Neural cell (in vitro differentiated cells): ENCODE measurements at regions not wholly inside any gene's neighbourhood (a gene's known extent, or its start where the extent isn't known, plus 50 kb on each side); places are given as distances from the start of the nearest gene placed in this dataset.

Experiments used
- CTCF ChIP-seq: fragments of 450-650 bp; IDR thresholded peaks from 2 replicates; pipeline ENCODE4 v1.5.1; 2014; ENCODE audit warnings: antibody characterized with exemption, mild to moderate bottlenecking, moderate library complexity; ENCODE audit not compliant: poor library complexity, severe bottlenecking
- EP300 ChIP-seq: fragments of 450-650 bp; conservative IDR thresholded peaks from 2 replicates; pipeline ENCODE4 v1.6.1; 2014; ENCODE audit warnings: antibody characterized with exemption, mild to moderate bottlenecking, moderate library complexity; ENCODE audit not compliant: poor library complexity, severe bottlenecking
- EZH2 ChIP-seq: fragments of 200-600, 300-800 bp; shearing (Covaris generic), sonication (generic); IDR thresholded peaks from 2 replicates; pipeline ENCODE4 v1.6.1; 2014; ENCODE audit warnings: antibody characterized with exemption, low read length, borderline replicate concordance, mild to moderate bottlenecking; ENCODE audit not compliant: insufficient read depth, poor library complexity, severe bottlenecking
- POLR2AphosphoS5 ChIP-seq: IDR thresholded peaks from 2 replicates; pipeline ENCODE4 v1.6.1; 2012
- REST ChIP-seq: IDR thresholded peaks from 2 replicates; pipeline ENCODE4 v1.6.1; 2012; ENCODE audit warnings: borderline replicate concordance
- TAF1 ChIP-seq: IDR thresholded peaks from 2 replicates; pipeline ENCODE4 v1.6.1; 2012; ENCODE audit warnings: low read depth

GRCh38 chr5:38615981-38616451 is 59.6 kb upstream of the LIFR start:
- no peak for TF ChIP-seq CTCF
- no peak for TF ChIP-seq EP300
- TF ChIP-seq POLR2AphosphoS5, result no peak
- no peak for TF ChIP-seq TAF1
- no peak for TF ChIP-seq EZH2
- no peak for TF ChIP-seq REST
